GM23338 (cell line): ENCODE measurements at regions not wholly inside any gene's neighbourhood (a gene's known extent, or its start where the extent isn't known, plus 50 kb on each side); places are given as distances from the start of the nearest gene placed in this dataset.

Experiments
- ATAC-seq: fragments of 200-7000 bp; cut with Tn5 transposase; 3 replicates; pipeline ENCODE4 v1.9.1; 2020
- DNase-seq: peaks from one replicate; pipeline ENCODE4 v3.0.0-alpha.2; 2015; ENCODE audit warnings: low spot score
- H2AFZ ChIP-seq: fragments of 200-600 bp; sonication (generic); 2 replicates; pipeline ENCODE4 v1.8.0; 2016; ENCODE audit warnings: antibody characterized with exemption, mild to moderate bottlenecking, moderate library complexity
- H3F3A ChIP-seq: fragments of 200-600 bp; sonication (generic); replicated peaks from 2 replicates; pipeline ENCODE4 v1.8.0; 2017; ENCODE audit warnings: antibody characterized with exemption, mixed run types, low read depth
- H3K27ac ChIP-seq: fragments of 200-600 bp; sonication (generic); 2 replicates; pipeline ENCODE4 v1.6.1; 2016; ENCODE audit warnings: low read depth
- H3K27me3 ChIP-seq: fragments of 200-600 bp; sonication (generic); 2 replicates; pipeline ENCODE4 v1.8.0; 2016; ENCODE audit warnings: mild to moderate bottlenecking, mixed run types, moderate library complexity; ENCODE audit not compliant: insufficient read depth
- H3K36me3 ChIP-seq: fragments of 200-600 bp; sonication (generic); 2 replicates; pipeline ENCODE4 v1.8.0; 2016; ENCODE audit warnings: mild to moderate bottlenecking; ENCODE audit not compliant: insufficient read depth
- H3K4me1 ChIP-seq: fragments of 200-600 bp; sonication (generic); 2 replicates; pipeline ENCODE4 v1.8.0; 2016; ENCODE audit warnings: mild to moderate bottlenecking, moderate library complexity; ENCODE audit not compliant: insufficient read depth
- H3K4me2 ChIP-seq: fragments of 200-600 bp; sonication (generic); 2 replicates; pipeline ENCODE4 v1.7.1; 2017; ENCODE audit warnings: mixed run types
- H3K4me3 ChIP-seq: fragments of 200-600 bp; sonication (generic); 2 replicates; pipeline ENCODE4 v1.6.1; 2016; ENCODE audit warnings: mixed run types
- H3K79me2 ChIP-seq: fragments of 200-600 bp; sonication (generic); replicated peaks from 2 replicates; pipeline ENCODE4 v1.8.0; 2017; ENCODE audit warnings: mild to moderate bottlenecking; ENCODE audit not compliant: insufficient read depth
- H3K9me2 ChIP-seq: fragments of 200-600 bp; sonication (generic); 2 replicates; pipeline ENCODE4 v1.8.0; 2017; ENCODE audit not compliant: insufficient read depth
- H4K20me1 ChIP-seq: fragments of 200-600 bp; sonication (generic); replicated peaks from 2 replicates; pipeline ENCODE4 v1.8.0; 2017; ENCODE audit warnings: mild to moderate bottlenecking; ENCODE audit not compliant: insufficient read depth
- H3K27ac Mint-ChIP-seq: 2 replicates; pipeline ENCODE4 v1.8.0; 2020; ENCODE audit warnings: inconsistent platforms, mild to moderate bottlenecking, moderate library complexity, mixed read lengths
- H3K27me3 Mint-ChIP-seq: 3 replicates; pipeline ENCODE4 v1.8.0; 2022; ENCODE audit warnings: low read depth, mild to moderate bottlenecking, moderate library complexity, mixed read lengths, inconsistent platforms; ENCODE audit not compliant: insufficient read depth, poor library complexity
- H3K36me3 Mint-ChIP-seq: 3 replicates; pipeline ENCODE4 v1.8.0; 2021; ENCODE audit warnings: low read depth, mild to moderate bottlenecking, inconsistent platforms, moderate library complexity, mixed read lengths
- H3K4me1 Mint-ChIP-seq: 3 replicates; pipeline ENCODE4 v1.8.0; 2020; ENCODE audit warnings: mild to moderate bottlenecking, inconsistent platforms, mixed read lengths
- H3K4me3 Mint-ChIP-seq: 3 replicates; pipeline ENCODE4 v1.8.0; 2021; ENCODE audit warnings: moderate library complexity, mild to moderate bottlenecking, inconsistent platforms, mixed read lengths
- H3K9me3 Mint-ChIP-seq: 3 replicates; pipeline ENCODE4 v1.8.0; 2020; ENCODE audit warnings: moderate library complexity, mild to moderate bottlenecking, inconsistent platforms, mixed read lengths
- CREB1 ChIP-seq: fragments of 250-450 bp; sonication (Bioruptor Pico); IDR thresholded peaks from 2 replicates; pipeline ENCODE4 v1.5.0; 2020; ENCODE audit warnings: low read depth, mild to moderate bottlenecking, moderate library complexity
- ETS1 ChIP-seq: IDR thresholded peaks from 2 replicates; pipeline ENCODE4 v1.6.1; 2016; ENCODE audit warnings: antibody characterized with exemption
- EZH2 ChIP-seq: fragments of 200-600 bp; sonication (generic); IDR thresholded peaks from one replicate; pipeline ENCODE4 v1.8.0; 2017; ENCODE audit warnings: antibody characterized with exemption, mild to moderate bottlenecking, low read depth; ENCODE audit not compliant: unreplicated experiment
- EZH2phosphoT487 ChIP-seq: fragments of 200-600 bp; sonication (generic); IDR thresholded peaks from one replicate; pipeline ENCODE4 v1.8.1; 2018; ENCODE audit warnings: antibody characterized with exemption; ENCODE audit not compliant: unreplicated experiment
- JUNB ChIP-seq: IDR thresholded peaks from one replicate; pipeline ENCODE4 v1.6.1; 2016; ENCODE audit warnings: antibody characterized with exemption; ENCODE audit not compliant: unreplicated experiment
- NANOG ChIP-seq: IDR thresholded peaks from 2 replicates; pipeline ENCODE4 v1.6.1; 2016; ENCODE audit warnings: antibody characterized with exemption, borderline replicate concordance
- POLR2AphosphoS5 ChIP-seq: IDR thresholded peaks from 2 replicates; pipeline ENCODE4 v1.6.1; 2016; ENCODE audit warnings: antibody characterized with exemption, low read depth
- REST ChIP-seq: IDR thresholded peaks from one replicate; pipeline ENCODE4 v1.6.1; 2018; ENCODE audit warnings: antibody characterized with exemption; ENCODE audit not compliant: unreplicated experiment
- STAT1 ChIP-seq: IDR thresholded peaks from one replicate; pipeline ENCODE4 v1.6.1; 2016; ENCODE audit warnings: antibody characterized with exemption; ENCODE audit not compliant: unreplicated experiment
- ZNF114 ChIP-seq: fragments of 250-450 bp; sonication (Bioruptor Pico); IDR thresholded peaks from 2 replicates; pipeline ENCODE4 v1.5.0; 2020; ENCODE audit warnings: mild to moderate bottlenecking, moderate library complexity
- ZNF462 ChIP-seq: fragments of 250-450 bp; sonication (Bioruptor Pico); IDR thresholded peaks from 2 replicates; pipeline ENCODE4 v1.5.0; 2020; ENCODE audit warnings: mild to moderate bottlenecking, moderate library complexity

- TF ChIP-seq ZNF114 (CRISPR knock-in tag) (no peak), EZH2phosphoT487 (no peak), ZNF462 (CRISPR knock-in tag) (no peak), EZH2 (no peak), REST (no peak), CREB1 (CRISPR knock-in tag) (no peak), STAT1 (no peak), ETS1 (no peak), POLR2AphosphoS5 (no peak), JUNB (no peak), NANOG (no peak)
- no peak overlapping the region for H3K4me3 Mint-ChIP-seq
- DNase-seq = no peak
Measured at GRCh38 chr2:198438331-198438730, 633.9 kb downstream of the PLCL1 start.

More at GRCh38 chr2:198438331-198438730, 633.9 kb downstream of the PLCL1 start:
- H3K36me3 ChIP-seq = no peaks in the 10 kb centered on the region
- no peaks in the 10 kb centered on the region for H3K27me3 ChIP-seq
- H3K4me2 ChIP-seq = no peak overlapping the region
- no peaks in the 10 kb centered on the region for H3K36me3 Mint-ChIP-seq
- H3F3A ChIP-seq = no peaks in the 10 kb centered on the region
- ATAC-seq = no peak
- H3K4me1 ChIP-seq = peaks cover 2% of the 10 kb centered on the region; the same call in 1 of the 2 replicates
- H3K27me3 Mint-ChIP-seq = no peaks in the 10 kb centered on the region
- H4K20me1 ChIP-seq = no peaks in the 10 kb centered on the region
- H3K9me2 ChIP-seq = no peaks in the 10 kb centered on the region
- no peak overlapping the region for H3K4me3 ChIP-seq
- no peak overlapping the region for H3K27ac ChIP-seq
- H3K9me3 Mint-ChIP-seq = no peaks in the 10 kb centered on the region
- no peak overlapping the region for H2AFZ ChIP-seq
- H3K79me2 ChIP-seq = no peaks in the 10 kb centered on the region
- H3K27ac Mint-ChIP-seq = no peak overlapping the region
- H3K4me1 Mint-ChIP-seq = peaks cover 9% of the 10 kb centered on the region; the same call in 2 of the 3 replicates
